Gastrocnemius medialis (tissue), 4 donors: ENCODE measurements at regions not wholly inside any gene's neighbourhood (a gene's known extent, or its start where the extent isn't known, plus 50 kb on each side); places are given as distances from the start of the nearest gene placed in this dataset.

Experiments used
- POLR2A ChIP-seq, 2 donors: fragments of 450-650 bp; IDR thresholded peaks; one replicate each; pipeline ENCODE4 v1.6.1; 2017; ENCODE audit warnings: antibody characterized with exemption in 2 of 2, mild to moderate bottlenecking in 2 of 2, moderate library complexity in 2 of 2
- TF ChIP-seq, protein P1 (sequence below), 5 experiments: fragments of 450-650 bp in 3 of 5; fragments of 200-600 bp in 2 of 5; sonication (generic) in 2 of 5; IDR thresholded peaks in 4 of 5; conservative IDR thresholded peaks in 1 of 5; 1 replicate in 4 of 5; 2 replicates in 1 of 5; pipeline ENCODE4 v1.5.1; 2016 to 2019; ENCODE audit warnings: antibody characterized with exemption in 5 of 5, mild to moderate bottlenecking in 3 of 5, moderate library complexity in 3 of 5

DNA sequence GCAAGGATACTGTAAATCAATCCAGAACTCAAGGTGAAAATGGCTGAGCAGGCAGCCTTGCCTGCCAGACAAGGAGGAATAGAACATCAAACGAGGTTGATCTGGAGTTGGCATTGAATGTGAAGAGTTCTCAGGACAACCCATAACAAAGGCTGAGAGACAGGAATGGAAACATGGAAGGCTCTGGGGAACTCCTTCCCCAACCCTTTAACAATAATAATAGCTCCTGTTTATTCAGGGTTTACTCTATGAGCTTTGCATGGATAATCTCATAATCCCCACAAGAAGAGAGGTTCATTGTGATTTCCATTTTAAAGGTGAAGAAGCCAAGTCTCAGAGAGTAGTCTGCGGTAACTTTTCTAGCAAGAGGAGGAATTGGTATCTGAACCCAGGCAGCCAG lies 151.7 kb downstream of the SOD2 start:
- no peak for TF ChIP-seq POLR2A (IDR thresholded peaks at IDR 0.05)
- TF ChIP-seq, protein P1, sequence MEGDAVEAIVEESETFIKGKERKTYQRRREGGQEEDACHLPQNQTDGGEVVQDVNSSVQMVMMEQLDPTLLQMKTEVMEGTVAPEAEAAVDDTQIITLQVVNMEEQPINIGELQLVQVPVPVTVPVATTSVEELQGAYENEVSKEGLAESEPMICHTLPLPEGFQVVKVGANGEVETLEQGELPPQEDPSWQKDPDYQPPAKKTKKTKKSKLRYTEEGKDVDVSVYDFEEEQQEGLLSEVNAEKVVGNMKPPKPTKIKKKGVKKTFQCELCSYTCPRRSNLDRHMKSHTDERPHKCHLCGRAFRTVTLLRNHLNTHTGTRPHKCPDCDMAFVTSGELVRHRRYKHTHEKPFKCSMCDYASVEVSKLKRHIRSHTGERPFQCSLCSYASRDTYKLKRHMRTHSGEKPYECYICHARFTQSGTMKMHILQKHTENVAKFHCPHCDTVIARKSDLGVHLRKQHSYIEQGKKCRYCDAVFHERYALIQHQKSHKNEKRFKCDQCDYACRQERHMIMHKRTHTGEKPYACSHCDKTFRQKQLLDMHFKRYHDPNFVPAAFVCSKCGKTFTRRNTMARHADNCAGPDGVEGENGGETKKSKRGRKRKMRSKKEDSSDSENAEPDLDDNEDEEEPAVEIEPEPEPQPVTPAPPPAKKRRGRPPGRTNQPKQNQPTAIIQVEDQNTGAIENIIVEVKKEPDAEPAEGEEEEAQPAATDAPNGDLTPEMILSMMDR (IDR thresholded peaks at IDR 0.05 in 4 of 5, conservative IDR thresholded peaks at IDR 0.05 in 1 of 5) = no peak
